Activated naive CD8-positive, alpha-beta T cell treated with anti-CD3 and anti-CD28 coated beads, Interleukin-2, amount 50 U/mL, for 24 hours (primary cell): ENCODE measurements at regions not wholly inside any gene's neighbourhood (a gene's known extent, or its start where the extent isn't known, plus 50 kb on each side); places are given as distances from the start of the nearest gene placed in this dataset.

ENCODE experiments used
- ATAC-seq: fragments of 150-1000 bp; cut with Tn5 transposase; one replicate; pipeline ENCODE4 v1.10.0; 2021
- DNase-seq: peaks from one replicate; pipeline ENCODE4 v3.0.0; 2021
- H3K27ac Mint-ChIP-seq: one replicate; pipeline ENCODE4 v1.8.0; 2021; ENCODE audit warnings: mild to moderate bottlenecking, mixed read lengths
- H3K27me3 Mint-ChIP-seq: one replicate; pipeline ENCODE4 v1.8.0; 2021; ENCODE audit warnings: mixed read lengths
- H3K36me3 Mint-ChIP-seq: one replicate; pipeline ENCODE4 v1.8.0; 2021; ENCODE audit warnings: low read depth, mixed read lengths
- H3K4me1 Mint-ChIP-seq: one replicate; pipeline ENCODE4 v1.8.0; 2021; ENCODE audit warnings: mixed read lengths
- H3K4me3 Mint-ChIP-seq: one replicate; pipeline ENCODE4 v1.8.0; 2021; ENCODE audit warnings: mild to moderate bottlenecking, moderate library complexity, mixed read lengths
- H3K9me3 Mint-ChIP-seq: one replicate; pipeline ENCODE4 v1.8.0; 2021; ENCODE audit warnings: mixed read lengths

DNA sequence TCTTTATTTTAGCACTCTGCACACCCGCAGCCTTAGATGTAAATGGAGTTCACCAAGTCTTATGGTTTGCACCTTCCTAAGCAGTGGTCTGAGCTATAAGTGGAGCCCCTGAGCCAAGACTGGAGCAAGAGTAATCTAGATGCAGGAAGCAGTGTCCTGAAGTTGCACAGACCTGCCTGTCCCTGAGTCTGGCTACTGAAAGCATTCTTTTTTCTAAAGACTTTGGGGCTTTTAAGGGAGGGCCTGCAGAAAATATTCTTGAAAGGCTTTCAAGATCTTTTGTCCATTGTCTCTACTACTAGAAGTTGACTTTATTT, 389.7 kb downstream of the KDM5D start:
- Mint-ChIP-seq H3K36me3 (no peaks in the 10 kb centered on the region), H3K27ac (no peak overlapping the region), H3K4me3 (no peak overlapping the region), H3K4me1 (no peaks in the 10 kb centered on the region), H3K27me3 (no peaks in the 10 kb centered on the region), H3K9me3 (no peaks in the 10 kb centered on the region)
- no peak for ATAC-seq
- no peak for DNase-seq

DNA sequence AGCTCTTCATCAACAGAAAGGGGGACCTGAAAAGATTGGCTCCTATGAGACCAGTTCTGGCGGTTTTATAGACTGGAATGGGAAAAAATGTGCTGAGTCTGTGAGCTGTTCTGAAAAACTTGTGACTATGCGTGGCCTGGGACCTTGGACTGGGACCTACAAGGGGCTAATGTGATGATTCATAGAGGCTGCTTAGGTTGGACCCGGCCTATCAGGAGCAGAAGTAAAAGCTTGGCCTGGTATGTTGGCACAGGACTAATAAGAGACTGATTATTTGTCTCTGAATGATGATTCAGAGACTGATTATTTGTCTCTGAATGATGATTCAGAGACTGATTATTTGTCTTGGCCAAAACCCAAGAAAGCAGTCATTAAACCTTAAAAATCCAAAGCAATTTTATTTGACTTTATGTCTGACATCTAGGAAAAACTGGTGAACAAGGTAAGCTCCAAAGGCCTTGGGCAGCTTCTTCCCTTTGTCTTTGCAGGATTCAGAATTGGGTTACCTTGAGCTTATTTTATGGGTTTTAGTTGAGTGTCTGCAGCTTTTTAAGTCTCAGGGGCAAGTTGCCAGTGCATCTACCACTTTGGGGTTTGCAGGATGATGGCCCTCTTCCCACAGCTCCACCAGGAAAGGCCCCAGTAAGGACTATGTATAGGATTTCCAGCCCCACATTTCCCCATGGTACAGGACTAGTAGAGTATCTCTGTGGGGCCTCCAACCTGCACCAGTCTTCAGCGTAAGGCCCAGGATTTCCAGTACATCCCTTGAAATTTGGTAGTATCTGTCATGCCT, 390.3 kb downstream of the KDM5D start:
- no peak overlapping the region for H3K4me3 Mint-ChIP-seq
- H3K9me3 Mint-ChIP-seq: no peaks in the 10 kb centered on the region
- DNase-seq (no peak), ATAC-seq (no peak)
- no peak overlapping the region for H3K27ac Mint-ChIP-seq
- H3K27me3 Mint-ChIP-seq: no peaks in the 10 kb centered on the region
- no peaks in the 10 kb centered on the region for H3K4me1 Mint-ChIP-seq
- no peaks in the 10 kb centered on the region for H3K36me3 Mint-ChIP-seq

DNA sequence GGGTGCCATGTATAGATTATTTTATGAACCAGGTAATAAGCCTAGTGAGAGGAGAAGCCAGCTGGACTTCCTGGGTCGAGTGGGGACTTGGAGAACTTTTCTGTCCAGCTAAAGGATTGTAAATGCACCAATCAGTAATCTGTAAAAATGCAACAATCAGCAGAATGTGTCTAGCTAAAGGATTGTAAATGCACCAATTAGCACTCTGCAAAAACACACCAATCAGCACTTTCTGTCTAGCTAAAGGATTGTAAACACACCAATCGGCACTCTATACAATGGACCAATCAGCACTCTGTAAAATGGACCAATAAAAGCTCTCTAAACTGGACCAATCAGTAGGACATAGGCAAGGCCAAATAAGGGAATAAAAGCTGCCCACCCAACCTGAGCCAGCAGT, 392.9 kb downstream of the KDM5D start:
- ATAC-seq (no peak), DNase-seq (no peak)
- Mint-ChIP-seq H3K36me3 (no peaks in the 10 kb centered on the region), H3K9me3 (no peaks in the 10 kb centered on the region), H3K4me3 (no peak overlapping the region), H3K4me1 (no peaks in the 10 kb centered on the region), H3K27ac (no peak overlapping the region), H3K27me3 (no peaks in the 10 kb centered on the region)

DNA sequence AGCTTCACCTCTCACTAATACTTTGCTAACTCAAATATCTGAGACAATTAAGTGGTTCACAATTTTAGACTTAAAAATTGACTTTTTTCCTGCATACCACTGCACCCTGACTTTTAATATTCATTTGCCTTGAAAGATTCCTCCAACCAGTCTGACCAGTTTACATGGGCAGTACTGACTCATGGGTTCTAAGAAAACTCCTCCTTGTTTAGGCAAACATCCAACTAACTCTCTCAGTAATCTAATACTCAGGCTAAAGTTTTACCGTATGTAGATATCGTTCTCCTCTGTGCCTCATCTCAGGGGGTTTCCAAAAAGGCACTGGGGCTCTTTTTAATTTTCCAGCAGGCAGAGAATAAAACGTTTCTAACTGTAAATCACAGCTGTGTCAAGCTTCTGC, 422.8 kb downstream of the KDM5D start:
- peaks cover 6% of the 10 kb centered on the region for H3K4me1 Mint-ChIP-seq
- H3K27ac Mint-ChIP-seq: no peak overlapping the region
- peaks cover 14% of the 10 kb centered on the region for H3K9me3 Mint-ChIP-seq
- H3K36me3 Mint-ChIP-seq: peaks cover 2% of the 10 kb centered on the region
- no peak for ATAC-seq
- no peak overlapping the region for H3K4me3 Mint-ChIP-seq
- H3K27me3 Mint-ChIP-seq: no peaks in the 10 kb centered on the region
- no peak for DNase-seq

DNA sequence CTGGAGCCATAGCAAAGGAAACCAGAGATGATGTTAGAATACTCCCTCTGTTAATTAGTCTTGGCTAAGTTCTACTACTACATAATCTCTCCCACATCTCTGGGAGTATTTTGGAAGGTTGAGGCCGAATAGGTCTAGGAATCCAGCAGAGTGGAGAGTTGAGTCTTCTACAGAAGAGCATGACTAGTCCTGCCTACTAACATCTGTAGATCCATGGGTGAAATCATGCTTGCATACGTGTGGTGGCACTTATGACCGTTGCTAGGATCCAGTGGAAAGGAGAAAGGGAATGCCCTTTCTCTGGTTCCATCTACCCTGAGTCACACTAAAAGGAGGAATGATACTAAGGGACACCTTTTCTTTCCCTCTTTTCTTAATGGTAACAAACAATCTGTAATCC, 425.4 kb downstream of the KDM5D start:
- H3K9me3 Mint-ChIP-seq: peaks cover 14% of the 10 kb centered on the region
- ATAC-seq: no peak
- no peak for DNase-seq
- no peak overlapping the region for H3K27ac Mint-ChIP-seq
- peaks cover 2% of the 10 kb centered on the region for H3K36me3 Mint-ChIP-seq
- H3K27me3 Mint-ChIP-seq: no peaks in the 10 kb centered on the region
- H3K4me3 Mint-ChIP-seq: no peak overlapping the region
- H3K4me1 Mint-ChIP-seq: peaks cover 6% of the 10 kb centered on the region

DNA sequence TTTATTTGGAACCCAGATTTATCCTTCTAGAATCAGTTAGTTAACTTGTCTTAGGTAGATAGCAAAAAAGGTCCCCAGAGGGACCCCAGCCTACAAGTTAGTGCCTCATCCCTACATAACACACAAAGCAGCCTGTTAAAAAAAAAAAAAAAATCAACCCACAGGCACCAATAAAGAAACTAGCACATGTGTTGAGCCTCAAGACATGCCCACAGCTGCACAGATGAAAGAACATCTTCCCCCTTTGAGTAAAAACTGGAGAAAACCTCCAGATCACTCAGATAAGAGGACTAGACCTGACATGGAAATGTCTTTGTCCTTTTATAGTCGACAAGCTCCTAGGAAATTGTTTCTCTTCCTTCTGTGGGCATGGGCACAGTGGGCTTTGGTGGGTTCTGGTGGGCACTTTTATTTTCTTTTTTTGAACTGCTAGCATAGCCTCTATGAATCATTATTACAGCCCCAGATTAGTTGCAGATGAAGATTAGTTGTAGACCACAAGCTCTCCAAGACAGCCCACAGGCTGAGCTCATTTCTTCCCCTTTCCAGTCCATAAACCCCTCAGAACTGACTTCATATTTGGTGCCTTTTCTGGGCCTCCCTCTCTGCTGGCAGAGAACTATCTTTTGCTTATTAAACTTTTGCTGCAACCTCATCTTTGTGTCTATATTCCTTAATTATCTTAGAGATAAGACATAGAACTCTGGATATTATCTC, 427.1 kb downstream of the KDM5D start:
- ATAC-seq: peak; percentile 66
- Mint-ChIP-seq H3K36me3 (peaks cover 2% of the 10 kb centered on the region), H3K4me3 (no peak overlapping the region), H3K27me3 (no peaks in the 10 kb centered on the region), H3K27ac (no peak overlapping the region), H3K9me3 (peaks cover 14% of the 10 kb centered on the region), H3K4me1 (peaks cover 6% of the 10 kb centered on the region)
- no peak for DNase-seq

DNA sequence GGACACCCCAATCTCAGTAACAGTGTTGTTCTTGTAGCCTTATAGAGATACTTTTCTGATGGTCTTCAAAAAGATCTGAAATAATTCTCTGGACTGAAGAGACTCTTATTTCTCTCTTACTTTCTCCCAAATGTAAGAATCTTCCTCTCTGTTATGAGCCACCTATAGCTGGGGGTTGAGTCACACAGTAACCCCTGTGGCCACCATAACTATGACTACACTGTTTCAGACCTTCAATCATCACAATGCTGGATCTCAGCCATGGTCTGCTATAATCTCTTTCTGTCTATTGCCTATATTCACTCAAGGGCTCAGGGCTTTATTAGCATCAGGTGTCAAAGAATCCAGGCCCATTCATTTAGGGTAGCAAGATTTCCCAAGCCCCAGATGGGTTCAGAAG, 436.9 kb downstream of the KDM5D start:
- Mint-ChIP-seq H3K4me1 (peaks cover 2% of the 10 kb centered on the region), H3K27me3 (no peaks in the 10 kb centered on the region), H3K9me3 (no peaks in the 10 kb centered on the region), H3K4me3 (no peak overlapping the region), H3K27ac (no peak overlapping the region), H3K36me3 (no peaks in the 10 kb centered on the region)
- ATAC-seq (peak; percentile 77), DNase-seq (no peak)

DNA sequence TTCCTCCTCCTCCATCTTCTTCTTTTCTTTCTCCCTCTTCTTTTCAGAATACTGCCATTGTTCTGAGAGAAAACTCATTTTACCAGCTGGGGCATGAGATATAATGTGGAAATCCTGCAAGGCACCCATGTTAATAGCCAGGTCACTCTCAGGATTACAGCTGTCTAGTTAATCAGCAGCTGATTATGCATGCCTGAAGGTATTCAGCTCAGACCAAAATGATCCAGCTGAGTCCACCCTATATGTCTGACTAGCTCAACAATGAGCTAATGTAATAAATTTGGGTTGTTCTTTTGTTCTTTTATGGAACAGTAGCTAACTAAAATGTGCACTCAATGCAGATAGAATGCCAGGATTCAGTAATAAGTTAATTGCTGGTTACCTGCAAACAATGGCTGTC, 441.4 kb downstream of the KDM5D start:
- Mint-ChIP-seq H3K9me3 (peaks cover 5% of the 10 kb centered on the region), H3K36me3 (no peaks in the 10 kb centered on the region), H3K27me3 (no peaks in the 10 kb centered on the region), H3K27ac (no peak overlapping the region), H3K4me3 (no peak overlapping the region), H3K4me1 (peaks cover 2% of the 10 kb centered on the region)
- ATAC-seq (no peak), DNase-seq (no peak)

DNA sequence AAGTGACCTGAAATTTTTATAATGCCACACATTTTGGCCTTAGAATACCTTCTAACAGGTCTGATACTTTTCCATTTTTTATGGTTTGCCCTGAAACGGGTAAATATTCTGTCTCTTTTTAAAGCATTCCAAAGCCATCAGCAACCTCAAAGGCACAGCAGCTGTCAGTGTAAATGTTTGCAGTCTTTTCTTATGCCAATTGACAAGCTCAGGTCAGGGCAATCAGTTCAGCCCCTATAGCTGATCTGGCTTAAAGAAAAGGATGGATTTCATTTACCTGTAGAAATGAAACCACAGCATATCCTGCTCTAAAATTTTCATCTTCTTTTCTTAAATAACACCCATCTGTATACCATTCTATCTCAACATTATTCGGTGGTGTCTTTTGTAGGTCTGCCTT, 453.6 kb downstream of the KDM5D start:
- Mint-ChIP-seq H3K27me3 (no peaks in the 10 kb centered on the region), H3K4me1 (no peaks in the 10 kb centered on the region), H3K9me3 (no peaks in the 10 kb centered on the region), H3K27ac (no peak overlapping the region), H3K36me3 (no peaks in the 10 kb centered on the region), H3K4me3 (no peak overlapping the region)
- ATAC-seq: no peak
- DNase-seq: no peak

DNA sequence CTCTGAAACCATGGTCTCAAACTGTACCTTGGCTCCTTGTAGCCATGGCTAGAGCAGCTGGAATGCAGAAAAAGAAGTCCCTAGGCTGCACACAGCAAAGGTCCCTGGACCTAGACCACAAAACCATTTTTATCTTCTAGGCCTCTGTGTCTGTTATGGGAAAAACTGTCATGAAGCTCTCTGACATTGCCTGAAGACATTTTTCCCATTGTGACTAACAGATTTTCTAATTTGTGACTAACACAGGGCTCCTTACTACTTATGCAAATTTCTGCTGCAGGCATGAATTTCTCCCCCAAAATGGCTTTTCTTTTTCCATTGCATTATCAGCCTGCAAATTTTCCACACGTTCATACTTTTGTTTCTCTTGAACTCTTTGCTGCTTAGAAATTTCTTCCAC, 470.4 kb downstream of the KDM5D start:
- Mint-ChIP-seq H3K27ac (peak overlapping the region; percentile 86), H3K9me3 (no peaks in the 10 kb centered on the region), H3K4me3 (no peak overlapping the region), H3K36me3 (no peaks in the 10 kb centered on the region), H3K4me1 (peaks cover 12% of the 10 kb centered on the region), H3K27me3 (no peaks in the 10 kb centered on the region)
- ATAC-seq: peak; percentile 72
- DNase-seq: no peak

DNA sequence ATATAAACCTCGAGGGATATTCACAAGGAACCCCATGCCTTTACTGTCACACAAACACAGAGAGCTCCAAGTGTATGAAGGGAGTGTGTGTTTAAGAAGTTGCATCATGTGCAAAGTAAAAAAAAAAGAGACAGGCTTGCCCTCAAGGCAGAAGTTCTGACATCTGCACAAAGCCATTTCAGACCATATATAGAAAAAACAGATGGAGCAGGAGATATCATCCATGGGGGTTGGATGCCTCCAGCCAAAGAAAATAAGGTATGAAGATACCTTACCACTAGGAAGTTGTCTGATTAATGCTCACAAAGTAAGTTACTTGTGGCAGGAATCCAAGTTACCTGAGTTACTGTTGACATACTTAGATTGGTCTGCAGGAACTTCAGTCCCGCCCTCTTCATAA, 476.2 kb downstream of the KDM5D start:
- Mint-ChIP-seq H3K9me3 (no peaks in the 10 kb centered on the region), H3K27me3 (no peaks in the 10 kb centered on the region), H3K27ac (no peak overlapping the region), H3K4me3 (no peak overlapping the region), H3K36me3 (no peaks in the 10 kb centered on the region), H3K4me1 (peaks cover 4% of the 10 kb centered on the region)
- ATAC-seq: no peak
- no peak for DNase-seq

DNA sequence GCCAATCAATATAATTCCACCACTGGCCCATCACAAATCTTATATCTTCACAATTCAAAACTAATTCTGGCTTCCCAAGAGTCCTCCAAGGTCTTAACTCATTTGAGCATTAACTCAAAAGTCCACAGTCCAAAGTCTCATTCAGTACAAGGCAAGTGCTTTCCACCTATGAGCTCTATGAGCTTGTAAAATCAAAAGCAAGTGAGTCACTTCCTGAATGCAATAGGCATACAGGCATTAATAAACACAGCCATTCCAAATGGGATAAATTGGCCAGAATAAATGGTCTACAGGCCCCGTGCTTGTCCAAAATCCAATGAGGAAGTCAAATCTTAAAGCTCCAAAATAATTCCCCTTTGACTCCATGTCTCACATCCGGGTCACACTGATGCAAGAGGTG, 479.1 kb downstream of the KDM5D start:
- no peaks in the 10 kb centered on the region for H3K36me3 Mint-ChIP-seq
- H3K4me1 Mint-ChIP-seq: peaks cover 4% of the 10 kb centered on the region
- H3K27me3 Mint-ChIP-seq: no peaks in the 10 kb centered on the region
- no peak for ATAC-seq
- no peaks in the 10 kb centered on the region for H3K9me3 Mint-ChIP-seq
- no peak overlapping the region for H3K4me3 Mint-ChIP-seq
- H3K27ac Mint-ChIP-seq: no peak overlapping the region
- DNase-seq: no peak

DNA sequence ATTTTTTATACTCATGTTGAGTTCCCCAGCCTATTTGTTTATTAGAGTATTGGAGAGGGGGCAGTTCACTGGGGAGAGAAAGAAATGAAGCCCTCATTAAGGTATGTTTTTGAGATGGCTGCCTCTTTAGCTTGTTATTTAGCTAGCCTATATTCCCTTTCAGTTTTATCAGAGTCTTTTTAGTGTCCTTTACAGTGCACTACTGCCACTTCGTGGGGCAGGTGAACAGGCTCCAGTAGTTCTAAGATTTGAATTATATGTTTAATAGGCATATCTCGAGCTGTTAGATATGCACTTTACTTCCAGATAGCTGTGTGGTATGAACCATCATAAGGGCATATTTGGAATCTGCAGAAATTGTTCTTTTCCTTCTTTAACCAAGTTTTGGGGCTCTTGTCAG, 482.2 kb downstream of the KDM5D start:
- no peaks in the 10 kb centered on the region for H3K9me3 Mint-ChIP-seq

DNA sequence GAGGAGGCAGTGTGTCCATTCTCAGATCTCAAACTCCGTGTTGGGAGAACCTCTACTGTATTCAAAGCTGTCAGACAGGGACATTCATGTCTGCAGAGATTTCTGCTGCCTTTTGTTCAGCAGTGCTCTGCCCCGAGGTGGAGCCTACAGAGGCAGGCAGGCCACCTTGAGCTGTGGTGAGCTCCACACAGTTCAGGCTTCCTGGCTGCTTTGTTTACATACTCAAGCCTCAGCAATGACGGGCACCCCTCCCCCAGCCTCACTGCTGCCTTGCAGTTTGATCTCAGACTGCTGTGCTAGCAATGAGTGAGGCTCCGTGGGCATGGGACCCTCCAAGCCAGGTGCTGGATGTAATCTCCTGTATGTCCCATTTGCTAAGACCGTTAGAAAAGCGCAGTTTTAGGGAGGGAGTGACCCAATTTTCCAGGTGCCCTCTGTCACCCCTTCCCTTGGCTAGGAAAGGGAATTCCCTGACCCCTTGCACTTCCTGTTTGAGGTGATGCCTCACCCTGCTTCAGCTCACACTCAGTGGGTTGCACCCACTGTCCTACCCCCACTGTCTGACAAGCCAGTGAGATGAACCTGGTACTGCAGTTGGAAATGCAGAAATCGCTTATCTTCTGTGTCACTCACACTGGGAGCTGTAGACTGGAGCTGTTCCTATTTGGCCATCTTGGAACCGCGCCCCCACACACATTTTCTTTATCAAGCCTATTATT, 458.9 kb upstream of the HSFY2 start:
- Mint-ChIP-seq H3K4me1 (peaks cover 16% of the 10 kb centered on the region), H3K27me3 (no peaks in the 10 kb centered on the region), H3K9me3 (no peaks in the 10 kb centered on the region), H3K27ac (no peak overlapping the region), H3K4me3 (no peak overlapping the region), H3K36me3 (no peaks in the 10 kb centered on the region)
- peak; percentile 17 for DNase-seq
- ATAC-seq: peak; percentile 33

More for the DNA sequence above, 482.2 kb downstream of the KDM5D start:
- no peaks in the 10 kb centered on the region for H3K36me3 Mint-ChIP-seq
- H3K27me3 Mint-ChIP-seq: no peaks in the 10 kb centered on the region
- H3K4me3 Mint-ChIP-seq: no peak overlapping the region
- peaks cover 4% of the 10 kb centered on the region for H3K4me1 Mint-ChIP-seq
- DNase-seq (no peak), ATAC-seq (no peak)
- no peak overlapping the region for H3K27ac Mint-ChIP-seq

DNA sequence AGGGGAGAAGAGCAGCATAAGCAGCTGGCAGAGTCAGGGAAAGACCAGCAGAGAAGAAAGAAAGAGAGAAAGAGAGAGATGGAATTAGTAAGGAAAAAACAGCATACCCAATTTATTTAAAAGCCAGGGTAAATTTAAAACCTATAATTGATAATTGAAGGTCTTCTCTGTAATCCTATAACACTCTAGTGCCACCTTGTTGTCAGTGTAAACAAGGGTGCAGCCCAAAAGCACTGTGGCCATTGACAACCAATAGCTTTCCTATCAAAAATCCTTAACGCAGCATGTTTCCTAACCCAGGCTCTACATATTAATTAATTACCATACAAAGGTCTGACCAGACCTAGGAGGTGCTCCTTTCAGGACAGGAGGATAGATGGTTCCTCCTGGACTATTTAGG, 447.2 kb upstream of the HSFY2 start:
- no peak overlapping the region for H3K4me3 Mint-ChIP-seq
- ATAC-seq (no peak), DNase-seq (no peak)
- H3K9me3 Mint-ChIP-seq: no peaks in the 10 kb centered on the region
- no peaks in the 10 kb centered on the region for H3K36me3 Mint-ChIP-seq
- H3K27me3 Mint-ChIP-seq: no peaks in the 10 kb centered on the region
- H3K27ac Mint-ChIP-seq: no peak overlapping the region
- no peaks in the 10 kb centered on the region for H3K4me1 Mint-ChIP-seq
